ENCODE measurements at regions not wholly inside any gene's neighbourhood (a gene's known extent, or its start where the extent isn't known, plus 50 kb on each side); places are given as distances from the start of the nearest gene placed in this dataset.

GRCh38 chr15:73001840-73002239, 50.4 kb upstream of the NEO1 start:
- intact Hi-C loops (cut with DNase I): no loop called here
- no peak for DNase-seq (ENCODE audit: low spot score in 2 of 2)
- TF ChIP-seq CTCF (IDR thresholded peaks at IDR 0.05): no peak
- no peak overlapping the region for H3K4me3 ChIP-seq
- H3K4me1 ChIP-seq: no peaks in the 10 kb centered on the region
- no peaks in the 10 kb centered on the region for H3K27me3 ChIP-seq
- no peaks in the 10 kb centered on the region for H3K9me3 ChIP-seq
- H3K27ac ChIP-seq: no peak overlapping the region
- no peaks in the 10 kb centered on the region for H3K36me3 ChIP-seq

- no peak for DNase-seq (ENCODE audit: low spot score in 2 of 2)
- Histone ChIP-seq H3K9me3 (no peaks in the 10 kb centered on the region), H3K27ac (no peak overlapping the region), H3K27me3 (no peaks in the 10 kb centered on the region), H3K36me3 (no peaks in the 10 kb centered on the region), H3K4me1 (no peaks in the 10 kb centered on the region), H3K4me3 (peak overlapping the region in 1 of 2 donors; percentile 24)
- intact Hi-C loops (cut with DNase I): no loop called here
- TF ChIP-seq CTCF (IDR thresholded peaks at IDR 0.05): no peak
Observed at GRCh38 chr15:73000293-73000692, 52.0 kb upstream of the NEO1 start.

GRCh38 chr15:72999586-72999985, 52.7 kb upstream of the NEO1 start:
- intact Hi-C loops (cut with DNase I): no loop called here
- Histone ChIP-seq H3K4me3 (no peak overlapping the region), H3K27me3 (no peaks in the 10 kb centered on the region), H3K27ac (no peak overlapping the region), H3K36me3 (no peaks in the 10 kb centered on the region), H3K4me1 (no peaks in the 10 kb centered on the region), H3K9me3 (no peaks in the 10 kb centered on the region)
- no peak for DNase-seq (ENCODE audit: low spot score in 2 of 2)
- no peak for TF ChIP-seq CTCF (IDR thresholded peaks at IDR 0.05)

GRCh38 chr15:72998681-72999466, 53.4 kb upstream of the NEO1 start:
- no peak for TF ChIP-seq CTCF (IDR thresholded peaks at IDR 0.05)
- Histone ChIP-seq H3K9me3 (no peaks in the 10 kb centered on the region), H3K36me3 (no peaks in the 10 kb centered on the region), H3K27me3 (no peaks in the 10 kb centered on the region), H3K4me1 (peaks cover 4 to 7% of the 10 kb centered on the region in 2 donors), H3K4me3 (no peak overlapping the region), H3K27ac (no peak overlapping the region)
- intact Hi-C loops (cut with DNase I): no loop called here
- DNase-seq (ENCODE audit: low spot score in 2 of 2): no peak

- Histone ChIP-seq H3K9me3 (no peaks in the 10 kb centered on the region), H3K4me1 (peaks cover 6 to 13% of the 10 kb centered on the region in 2 donors), H3K36me3 (no peaks in the 10 kb centered on the region), H3K27me3 (no peaks in the 10 kb centered on the region), H3K4me3 (no peak overlapping the region), H3K27ac (peak overlapping the region in 1 of 2 donors; percentile 8)
- no peak for DNase-seq (ENCODE audit: low spot score in 2 of 2)
- TF ChIP-seq CTCF (IDR thresholded peaks at IDR 0.05): no peak
- intact Hi-C loops (cut with DNase I): no loop called here
Observed at GRCh38 chr15:72998226-72998625, 54.0 kb upstream of the NEO1 start.

All from ascending aorta (tissue), 2 donors.